T-helper 1 cell treated with Interleukin-12 subunit alpha and Interleukin-12 subunit beta and Interleukin-4 antibody, amounts not matched to agents 30 ng/mL and 1 ng/mL, for 36 hours (primary cell): ENCODE measurements at regions not wholly inside any gene's neighbourhood (a gene's known extent, or its start where the extent isn't known, plus 50 kb on each side); places are given as distances from the start of the nearest gene placed in this dataset.

ENCODE experiments used
- intact Hi-C: fragments of 100-400 bp; cut with micrococcal nuclease; formaldehyde crosslinking; loops from one replicate; pipeline ENCODE4 v1.15.1; 2024

GRCh38 chr4:135739354-135739753, 1537.8 kb upstream of the PABPC4L start:
- intact Hi-C loops: no loop called here

GRCh38 chr4:135735512-135735911, 1533.9 kb upstream of the PABPC4L start:
- intact Hi-C loops: no loop called here

GRCh38 chr4:135732448-135732847, 1530.9 kb upstream of the PABPC4L start:
- intact Hi-C loops: no loop called here

GRCh38 chr4:135731682-135732081, 1530.1 kb upstream of the PABPC4L start:
- intact Hi-C loops: no loop called here

- intact Hi-C loops: no loop called here
Measured at GRCh38 chr4:135724421-135724820, 1522.8 kb upstream of the PABPC4L start.

GRCh38 chr4:135718019-135718418, 1516.4 kb upstream of the PABPC4L start:
- intact Hi-C loops: no loop called here

GRCh38 chr4:135705343-135705742, 1503.8 kb upstream of the PABPC4L start:
- intact Hi-C loops: no loop called here

GRCh38 chr4:135694066-135694465, 1492.5 kb upstream of the PABPC4L start:
- intact Hi-C loops: no loop called here

GRCh38 chr4:135684001-135684400, 1482.4 kb upstream of the PABPC4L start:
- intact Hi-C loops: no loop called here

- intact Hi-C loops: no loop called here
Measured at GRCh38 chr4:135672202-135672601, 1470.6 kb upstream of the PABPC4L start.

GRCh38 chr4:135670548-135670947, 1469.0 kb upstream of the PABPC4L start:
- intact Hi-C loops: no loop called here
